ENCODE measurements at regions not wholly inside any gene's neighbourhood (a gene's known extent, or its start where the extent isn't known, plus 50 kb on each side); places are given as distances from the start of the nearest gene placed in this dataset.

GRCh38 chr7:35351466-35351865 is 97.6 kb upstream of the TBX20 start:
- no peak for TF ChIP-seq SUZ12 (IDR thresholded peaks at IDR 0.05; ENCODE audit: extremely low read depth, insufficient read depth, insufficient read length)
- no peaks in the 10 kb centered on the region for H3K4me1 ChIP-seq (ENCODE audit: insufficient read depth, insufficient read length)
- DNase-seq (ENCODE audit: low read depth, low spot score), result no peak
- H3K27me3 ChIP-seq (ENCODE audit: insufficient read depth, insufficient read length), result no peaks in the 10 kb centered on the region
- no peak overlapping the region for H3K4me3 ChIP-seq (ENCODE audit: insufficient read length, low read depth)
- H3K9me3 ChIP-seq (ENCODE audit: insufficient read depth, low read length), result no peaks in the 10 kb centered on the region
- no peak overlapping the region for H3K9ac ChIP-seq (ENCODE audit: insufficient read length, low read depth)
- no peaks in the 10 kb centered on the region for H3K36me3 ChIP-seq (ENCODE audit: insufficient read depth, insufficient read length, low read length)

- Histone ChIP-seq H3K9ac (ENCODE audit: insufficient read length, low read depth) (no peak overlapping the region), H3K9me3 (ENCODE audit: insufficient read depth, low read length) (no peaks in the 10 kb centered on the region), H3K36me3 (ENCODE audit: insufficient read depth, insufficient read length, low read length) (no peaks in the 10 kb centered on the region), H3K4me1 (ENCODE audit: insufficient read depth, insufficient read length) (no peaks in the 10 kb centered on the region), H3K27me3 (ENCODE audit: insufficient read depth, insufficient read length) (no peaks in the 10 kb centered on the region), H3K4me3 (ENCODE audit: insufficient read length, low read depth) (no peak overlapping the region)
- DNase-seq (ENCODE audit: low read depth, low spot score), result no peak
- no peak for TF ChIP-seq ZNF274 (IDR thresholded peaks at IDR 0.05; ENCODE audit: low read depth, low read length)
- TF ChIP-seq YY1 (IDR thresholded peaks at IDR 0.05; ENCODE audit: insufficient read depth, insufficient read length), result no peak
Observed at GRCh38 chr7:35348611-35349400, 94.9 kb upstream of the TBX20 start.

DNA sequence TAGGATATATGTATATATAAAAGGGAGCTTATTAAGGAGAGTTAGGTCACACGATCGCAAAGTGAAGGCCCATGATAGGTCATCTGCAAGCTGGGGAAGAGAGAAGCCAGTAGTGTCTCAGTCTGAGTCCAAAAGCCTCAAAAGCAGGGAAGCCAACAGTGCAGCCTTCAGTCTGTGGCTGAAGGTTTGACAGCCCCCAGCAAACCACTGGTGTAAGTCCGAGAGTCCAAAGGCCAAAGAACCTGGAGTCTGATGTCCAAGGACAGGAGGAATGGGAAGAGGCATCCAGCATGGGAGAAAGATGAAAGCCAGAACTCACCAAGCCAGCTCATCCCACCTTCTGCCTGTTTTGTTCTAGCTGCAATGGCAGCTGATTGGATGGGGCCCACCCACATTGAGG is 88.9 kb upstream of the TBX20 start:
- TF ChIP-seq ZNF274 (IDR thresholded peaks at IDR 0.05; ENCODE audit: low read depth, low read length) (no peak), SUZ12 (IDR thresholded peaks at IDR 0.05; ENCODE audit: extremely low read depth, insufficient read depth, insufficient read length) (no peak), YY1 (IDR thresholded peaks at IDR 0.05; ENCODE audit: insufficient read depth, insufficient read length) (no peak)
- Histone ChIP-seq H3K4me3 (ENCODE audit: insufficient read length, low read depth) (no peak overlapping the region), H3K9me3 (ENCODE audit: insufficient read depth, low read length) (no peaks in the 10 kb centered on the region; the same call in 1 of the 2 replicates), H3K9ac (ENCODE audit: insufficient read length, low read depth) (no peak overlapping the region), H3K36me3 (ENCODE audit: insufficient read depth, insufficient read length, low read length) (no peaks in the 10 kb centered on the region), H3K27me3 (ENCODE audit: insufficient read depth, insufficient read length) (no peaks in the 10 kb centered on the region), H3K4me1 (ENCODE audit: insufficient read depth, insufficient read length) (no peaks in the 10 kb centered on the region)
- DNase-seq (ENCODE audit: low read depth, low spot score), result no peak

- H3K36me3 ChIP-seq (ENCODE audit: insufficient read depth, insufficient read length, low read length), result no peaks in the 10 kb centered on the region
- no peak for DNase-seq (ENCODE audit: low read depth, low spot score)
- H3K4me3 ChIP-seq (ENCODE audit: insufficient read length, low read depth), result no peak overlapping the region
- H3K9ac ChIP-seq (ENCODE audit: insufficient read length, low read depth), result no peak overlapping the region
- no peaks in the 10 kb centered on the region; the same call in 1 of the 2 replicates for H3K9me3 ChIP-seq (ENCODE audit: insufficient read depth, low read length)
- TF ChIP-seq YY1 (IDR thresholded peaks at IDR 0.05; ENCODE audit: insufficient read depth, insufficient read length) (no peak), ZNF274 (IDR thresholded peaks at IDR 0.05; ENCODE audit: low read depth, low read length) (no peak), SUZ12 (IDR thresholded peaks at IDR 0.05; ENCODE audit: extremely low read depth, insufficient read depth, insufficient read length) (no peak)
- no peaks in the 10 kb centered on the region for H3K4me1 ChIP-seq (ENCODE audit: insufficient read depth, insufficient read length)
- no peaks in the 10 kb centered on the region for H3K27me3 ChIP-seq (ENCODE audit: insufficient read depth, insufficient read length)
Observed at GRCh38 chr7:35339811-35340210, 85.9 kb upstream of the TBX20 start.

DNA sequence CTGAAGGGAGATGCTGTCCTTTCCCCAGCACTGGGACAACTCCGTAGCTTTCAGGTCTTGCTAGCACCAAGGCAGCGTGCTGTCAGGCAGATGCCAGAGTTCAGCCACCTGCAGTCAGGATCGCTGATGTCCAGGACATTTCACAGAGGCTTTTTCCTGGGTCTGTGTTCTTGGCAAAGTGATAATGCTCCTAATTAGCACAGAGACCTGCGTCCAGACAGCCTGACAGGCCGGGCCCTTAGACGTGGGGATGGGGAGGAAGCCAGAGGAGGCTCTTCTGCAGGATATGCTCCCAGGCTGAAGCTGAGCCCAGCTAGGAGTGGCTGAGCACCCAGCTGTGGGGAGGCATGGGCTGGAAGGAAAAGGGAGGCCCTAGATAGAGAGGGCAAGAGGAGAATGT is 82.5 kb upstream of the TBX20 start:
- Histone ChIP-seq H3K27me3 (ENCODE audit: insufficient read depth, insufficient read length) (no peaks in the 10 kb centered on the region), H3K9ac (ENCODE audit: insufficient read length, low read depth) (no peak overlapping the region), H3K9me3 (ENCODE audit: insufficient read depth, low read length) (no peaks in the 10 kb centered on the region; the same call in 1 of the 2 replicates), H3K4me3 (ENCODE audit: insufficient read length, low read depth) (no peak overlapping the region), H3K4me1 (ENCODE audit: insufficient read depth, insufficient read length) (peaks cover 3% of the 10 kb centered on the region), H3K36me3 (ENCODE audit: insufficient read depth, insufficient read length, low read length) (no peaks in the 10 kb centered on the region)
- TF ChIP-seq YY1 (IDR thresholded peaks at IDR 0.05; ENCODE audit: insufficient read depth, insufficient read length) (no peak), SUZ12 (IDR thresholded peaks at IDR 0.05; ENCODE audit: extremely low read depth, insufficient read depth, insufficient read length) (no peak), ZNF274 (IDR thresholded peaks at IDR 0.05; ENCODE audit: low read depth, low read length) (no peak)
- no peak for DNase-seq (ENCODE audit: low read depth, low spot score)

DNA sequence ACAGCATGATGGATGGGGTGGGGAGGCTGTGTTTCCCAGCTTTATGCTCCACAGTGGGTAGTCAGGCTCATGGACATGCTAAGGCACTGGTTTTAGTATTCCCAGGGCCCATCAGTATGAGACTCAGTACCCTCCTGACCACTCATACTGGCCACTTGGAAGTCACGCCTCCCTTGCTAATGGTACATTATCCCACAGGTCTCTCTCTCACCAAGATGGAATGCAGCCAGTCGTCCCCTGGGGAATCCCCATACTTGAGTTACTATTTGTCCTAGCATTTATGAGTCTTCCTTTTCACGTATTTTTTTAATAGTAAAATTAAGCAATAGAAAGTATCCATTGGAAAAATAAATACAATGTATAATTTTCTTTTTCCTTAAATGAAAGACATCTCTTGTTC is 80.6 kb upstream of the TBX20 start:
- DNase-seq (ENCODE audit: low read depth, low spot score), result no peak
- TF ChIP-seq ZNF274 (IDR thresholded peaks at IDR 0.05; ENCODE audit: low read depth, low read length), result no peak
- TF ChIP-seq YY1 (IDR thresholded peaks at IDR 0.05; ENCODE audit: insufficient read depth, insufficient read length), result no peak
- TF ChIP-seq SUZ12 (IDR thresholded peaks at IDR 0.05; ENCODE audit: extremely low read depth, insufficient read depth, insufficient read length), result no peak
- H3K27me3 ChIP-seq (ENCODE audit: insufficient read depth, insufficient read length), result no peaks in the 10 kb centered on the region

DNA sequence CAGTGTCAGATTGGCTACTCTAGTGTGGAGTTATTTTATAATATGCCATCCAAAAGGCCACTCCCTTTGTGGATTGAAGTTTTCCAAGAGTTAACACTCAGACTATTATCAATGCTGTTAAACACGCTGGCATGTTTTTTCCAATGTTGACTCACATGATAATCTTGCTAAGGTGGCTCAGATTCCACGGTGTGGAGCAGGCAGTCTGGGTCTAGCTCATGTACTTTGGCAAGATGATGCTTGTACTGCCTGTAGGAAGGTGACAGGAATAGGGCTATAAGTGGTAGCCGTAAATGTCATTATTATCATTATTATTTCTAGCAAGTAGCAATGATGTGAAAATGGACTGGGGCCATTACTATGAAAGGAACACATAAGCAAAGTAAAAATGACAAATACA is 79.4 kb upstream of the TBX20 start:
- H3K36me3 ChIP-seq (ENCODE audit: insufficient read depth, insufficient read length, low read length), result no peaks in the 10 kb centered on the region
- DNase-seq (ENCODE audit: low read depth, low spot score), result no peak
- TF ChIP-seq SUZ12 (IDR thresholded peaks at IDR 0.05; ENCODE audit: extremely low read depth, insufficient read depth, insufficient read length) (no peak), ZNF274 (IDR thresholded peaks at IDR 0.05; ENCODE audit: low read depth, low read length) (no peak), YY1 (IDR thresholded peaks at IDR 0.05; ENCODE audit: insufficient read depth, insufficient read length) (no peak)
- H3K4me1 ChIP-seq (ENCODE audit: insufficient read depth, insufficient read length), result peaks cover 3% of the 10 kb centered on the region
- H3K9me3 ChIP-seq (ENCODE audit: insufficient read depth, low read length), result no peaks in the 10 kb centered on the region
- H3K27me3 ChIP-seq (ENCODE audit: insufficient read depth, insufficient read length), result no peaks in the 10 kb centered on the region
- no peak overlapping the region for H3K4me3 ChIP-seq (ENCODE audit: insufficient read length, low read depth)
- H3K9ac ChIP-seq (ENCODE audit: insufficient read length, low read depth), result no peak overlapping the region

More for the DNA sequence above, 80.6 kb upstream of the TBX20 start:
- H3K9me3 ChIP-seq (ENCODE audit: insufficient read depth, low read length), result no peaks in the 10 kb centered on the region; the same call in 1 of the 2 replicates
- no peaks in the 10 kb centered on the region for H3K36me3 ChIP-seq (ENCODE audit: insufficient read depth, insufficient read length, low read length)
- no peak overlapping the region for H3K4me3 ChIP-seq (ENCODE audit: insufficient read length, low read depth)
- no peak overlapping the region for H3K9ac ChIP-seq (ENCODE audit: insufficient read length, low read depth)
- H3K4me1 ChIP-seq (ENCODE audit: insufficient read depth, insufficient read length), result peaks cover 3% of the 10 kb centered on the region

Data from NT2/D1 (cell line).